DMS114 treated with DMSO at 0.1 percent for 48 hours (cell line): ENCODE measurements at regions not wholly inside any gene's neighbourhood (a gene's known extent, or its start where the extent isn't known, plus 50 kb on each side); places are given as distances from the start of the nearest gene placed in this dataset.

Source experiments
- DNase-seq: peaks from one replicate; lab custom pipeline; 2025; ENCODE audit not compliant: unreplicated experiment; lab: John Stamatoyannopoulos, UW

GRCh38 chr6:168158213-168158979, 79.4 kb upstream of the FRMD1 start:
- no peak for DNase-seq

- no peak for DNase-seq
Measured at GRCh38 chr6:168157272-168158212, 78.5 kb upstream of the FRMD1 start.

- no peak for DNase-seq
Measured at GRCh38 chr6:168156742-168157265, 77.8 kb upstream of the FRMD1 start.

GRCh38 chr6:168155821-168156741, 77.1 kb upstream of the FRMD1 start:
- no peak for DNase-seq

DNA sequence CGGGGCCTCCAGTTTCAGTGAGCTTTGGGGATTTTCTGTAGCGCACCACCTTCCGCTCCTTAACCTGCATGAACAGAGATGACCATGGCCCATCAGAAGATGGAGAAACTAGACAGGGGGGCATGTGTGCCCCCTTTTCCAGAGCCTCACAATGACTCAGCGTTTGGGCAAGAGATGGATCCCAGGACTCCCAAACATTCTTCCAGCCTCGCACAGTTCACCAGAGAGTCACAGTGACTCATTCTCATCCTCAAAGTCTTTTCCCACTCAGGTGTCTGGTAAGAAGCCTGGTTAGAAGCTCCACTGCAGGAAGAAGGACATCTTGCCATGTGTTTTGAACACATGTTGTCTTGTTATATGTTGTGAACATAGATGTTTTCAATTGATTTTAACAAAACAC, 76.2 kb upstream of the FRMD1 start:
- DNase-seq, result no peak

GRCh38 chr6:168154263-168154917, 75.4 kb upstream of the FRMD1 start:
- DNase-seq, result no peak

GRCh38 chr6:168153553-168153952, 74.5 kb upstream of the FRMD1 start:
- DNase-seq, result no peak

- no peak for DNase-seq
Measured at GRCh38 chr6:168152980-168153379, 74.0 kb upstream of the FRMD1 start.

GRCh38 chr6:168152306-168152963, 73.4 kb upstream of the FRMD1 start:
- DNase-seq, result no peak

DNA sequence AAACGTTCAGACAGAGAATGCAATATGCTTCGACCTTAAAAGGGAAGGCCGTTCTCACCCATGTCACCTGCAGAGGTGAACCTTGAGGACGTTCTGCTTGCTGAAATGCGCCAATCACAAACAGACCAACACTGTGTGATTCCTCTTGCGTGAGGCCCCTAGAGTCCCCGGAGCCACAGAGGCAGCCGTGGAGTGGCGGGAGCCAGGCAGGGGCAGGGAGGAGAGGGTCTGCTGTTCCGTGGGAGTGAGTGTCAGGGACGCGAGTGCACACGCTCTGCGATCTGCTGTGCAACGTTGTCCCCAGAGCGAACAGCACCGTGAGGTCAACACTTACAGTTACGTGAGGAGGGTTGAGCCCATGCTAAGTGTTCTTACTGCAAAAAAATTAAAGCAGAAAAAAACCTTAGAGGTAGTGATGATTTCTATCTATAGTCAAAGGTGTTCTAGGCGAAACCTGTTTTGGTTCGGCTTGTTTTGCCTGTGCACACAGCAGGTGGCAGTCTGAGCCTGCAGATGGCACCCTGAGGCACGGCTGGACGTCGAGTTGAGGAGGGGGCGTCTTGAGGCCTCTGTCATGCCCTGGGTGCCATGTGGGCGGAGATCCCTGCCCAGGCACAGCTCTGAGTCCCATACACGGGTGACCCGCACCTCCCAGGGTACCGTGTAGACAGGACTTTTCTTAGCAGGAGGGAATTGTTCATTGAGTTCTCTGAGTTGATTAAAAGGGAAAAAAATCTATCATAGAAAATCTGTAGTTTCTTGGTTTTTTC, 71.7 kb upstream of the FRMD1 start:
- DNase-seq, result no peak

- DNase-seq, result no peak
Measured at GRCh38 chr6:168149015-168149414, 70.0 kb upstream of the FRMD1 start.

GRCh38 chr6:168148231-168148849, 69.3 kb upstream of the FRMD1 start:
- no peak for DNase-seq

DNA sequence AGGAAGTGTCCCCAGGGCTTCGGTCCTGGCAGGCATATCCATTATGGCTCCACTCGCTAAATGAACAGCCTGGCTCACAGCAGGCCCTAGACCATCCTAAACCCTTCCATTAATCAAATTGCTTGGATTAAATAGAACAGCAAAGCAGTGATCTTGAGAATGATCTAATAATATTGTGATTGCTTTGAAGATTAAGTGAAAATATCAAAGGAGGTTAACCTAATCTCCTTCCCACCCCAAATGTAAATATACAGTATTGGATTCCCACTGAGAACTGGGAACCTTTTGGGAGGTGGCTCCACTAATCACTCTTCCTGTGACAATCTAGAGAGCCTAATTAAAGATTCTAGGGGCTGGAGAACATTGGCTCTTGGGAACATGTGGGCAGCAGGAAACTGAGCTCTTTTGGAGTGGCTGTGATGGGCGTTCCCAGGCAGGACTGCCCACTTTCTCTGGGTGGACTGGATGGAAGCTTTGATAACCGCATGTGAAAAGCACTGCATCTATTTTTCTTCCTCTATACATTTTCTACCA, 68.3 kb upstream of the FRMD1 start:
- DNase-seq, result no peak

- DNase-seq, result no peak
Measured at GRCh38 chr6:168145747-168146596, 67.0 kb upstream of the FRMD1 start.

DNA sequence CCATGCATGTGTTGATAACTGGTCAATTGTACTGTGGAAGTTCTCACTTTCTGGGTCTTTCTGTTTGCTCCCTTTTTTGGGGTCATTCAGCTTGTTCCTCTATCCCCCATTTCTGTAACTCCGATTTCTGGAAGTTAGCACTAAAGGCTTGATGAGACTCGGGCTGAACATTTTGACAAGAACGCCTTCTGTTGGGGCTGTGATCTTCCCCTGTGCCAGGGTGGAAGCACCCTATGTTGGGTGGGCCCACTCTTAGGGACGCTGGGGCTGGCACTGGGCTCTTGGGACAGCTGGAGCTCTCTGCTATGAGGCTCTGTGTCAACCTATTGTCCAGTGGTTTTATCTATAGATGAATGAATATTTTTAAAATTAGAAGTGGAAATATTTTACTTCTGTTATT, 60.1 kb upstream of the FRMD1 start:
- no peak for DNase-seq

DNA sequence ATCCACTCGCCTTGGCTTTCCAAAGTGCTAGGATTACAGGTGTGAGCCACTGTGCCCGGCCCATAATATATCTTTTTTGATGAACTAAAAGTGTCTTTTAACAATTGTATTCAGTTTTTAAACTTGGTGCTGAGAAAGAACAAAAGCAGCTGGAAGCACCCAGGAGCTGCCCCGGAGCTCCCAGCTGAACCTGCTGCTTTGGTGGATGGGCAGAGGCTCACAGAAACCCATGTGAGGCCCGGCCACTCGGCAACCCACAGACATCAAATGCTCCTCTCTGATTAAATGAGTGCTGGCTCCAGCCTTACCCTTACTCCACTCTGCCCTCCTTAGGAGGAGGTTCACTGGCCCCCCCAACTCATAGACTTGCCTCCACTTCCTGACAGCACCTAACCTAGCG, 59.4 kb upstream of the FRMD1 start:
- no peak for DNase-seq

- no peak for DNase-seq
Measured at GRCh38 chr6:168137024-168137423, 58.0 kb upstream of the FRMD1 start.
